ENCODE measurements at regions not wholly inside any gene's neighbourhood (a gene's known extent, or its start where the extent isn't known, plus 50 kb on each side); places are given as distances from the start of the nearest gene placed in this dataset.

DNA sequence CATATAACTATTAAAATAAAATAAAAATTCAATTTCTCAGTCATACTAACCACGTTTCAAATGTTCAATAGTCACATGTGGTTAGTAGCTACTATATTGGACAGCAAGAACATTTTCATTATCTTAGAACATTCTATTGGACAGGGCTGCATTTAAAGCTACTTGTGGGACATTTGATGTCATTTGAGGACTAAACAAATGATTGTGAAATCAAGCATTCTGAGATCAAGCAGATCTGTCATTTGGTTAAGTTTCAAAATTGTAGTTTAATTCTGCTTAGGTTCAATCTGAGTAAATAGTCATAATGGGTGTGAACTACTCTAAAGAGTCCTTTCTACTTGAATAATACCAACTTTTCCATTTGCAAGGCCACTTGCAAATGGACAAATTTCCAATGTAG lies 226.9 kb upstream of the C9orf72 start:
- TF ChIP-seq CTCF (IDR thresholded peaks at IDR 0.05 in 2 of 3, conservative IDR thresholded peaks at IDR 0.05 in 1 of 3; ENCODE audit: borderline replicate concordance in 1 of 3, insufficient read depth in 1 of 3, low read depth in 2 of 3, low read length in 2 of 3), result no peak
- no peak for TF ChIP-seq EZH2phosphoT487 (IDR thresholded peaks at IDR 0.05; ENCODE audit: borderline replicate concordance)
- TF ChIP-seq EZH2 (IDR thresholded peaks at IDR 0.05), result no peak
- TF ChIP-seq RAD21 (IDR thresholded peaks at IDR 0.05; ENCODE audit: low read depth), result no peak
- TF ChIP-seq JUND (IDR thresholded peaks at IDR 0.05), result no peak
- TF ChIP-seq SP1 (IDR thresholded peaks at IDR 0.05; ENCODE audit: low read depth), result no peak
